ENCODE measurements at regions not wholly inside any gene's neighbourhood (a gene's known extent, or its start where the extent isn't known, plus 50 kb on each side); places are given as distances from the start of the nearest gene placed in this dataset.

- CTCF ChIA-PET: no interaction called here
- Mint-ChIP-seq H3K4me1 (no peaks in the 10 kb centered on the region), H3K9me3 (ENCODE audit: low read depth) (no peaks in the 10 kb centered on the region), H3K27ac (no peak overlapping the region), H3K4me3 (no peak overlapping the region), H3K36me3 (ENCODE audit: low read depth) (no peaks in the 10 kb centered on the region), H3K27me3 (no peaks in the 10 kb centered on the region)
- POLR2A ChIA-PET: no interaction called here
- intact Hi-C loops (cut with DNase I, micrococcal nuclease): no loop called here
- ATAC-seq (no peak), DNase-seq (no peak)
Observed at GRCh38 chr6:163916315-163917081, 502.0 kb downstream of the QKI start.

DNA sequence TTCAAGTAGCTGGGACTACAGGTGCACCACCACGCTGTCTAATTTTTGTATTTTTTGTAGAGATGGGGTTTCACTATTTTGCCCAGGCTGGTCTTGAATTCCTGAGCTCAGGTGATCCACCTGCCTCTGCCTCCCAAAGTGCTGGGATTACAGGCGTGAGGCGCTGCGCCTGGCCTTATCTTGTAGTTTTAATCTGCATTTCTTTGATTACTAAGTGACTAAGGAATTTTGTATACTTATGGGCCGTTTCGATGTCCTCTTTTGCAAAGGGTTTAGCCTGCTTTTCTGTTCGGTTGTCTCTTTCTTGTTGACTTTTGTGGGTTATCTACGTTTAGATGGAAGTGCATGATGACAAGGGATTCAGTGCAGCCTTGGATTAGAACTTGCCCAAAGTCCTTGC lies 500.6 kb downstream of the QKI start:
- H3K36me3 Mint-ChIP-seq (ENCODE audit: low read depth): no peaks in the 10 kb centered on the region
- POLR2A ChIA-PET: no interaction called here
- CTCF ChIA-PET: no interaction called here
- H3K27me3 Mint-ChIP-seq: peaks cover 5% of the 10 kb centered on the region
- H3K27ac Mint-ChIP-seq: no peak overlapping the region
- no peaks in the 10 kb centered on the region for H3K9me3 Mint-ChIP-seq (ENCODE audit: low read depth)
- intact Hi-C loops (cut with DNase I, micrococcal nuclease): no loop called here
- ATAC-seq (no peak), DNase-seq (no peak)
- no peak overlapping the region for H3K4me3 Mint-ChIP-seq
- no peaks in the 10 kb centered on the region for H3K4me1 Mint-ChIP-seq

DNA sequence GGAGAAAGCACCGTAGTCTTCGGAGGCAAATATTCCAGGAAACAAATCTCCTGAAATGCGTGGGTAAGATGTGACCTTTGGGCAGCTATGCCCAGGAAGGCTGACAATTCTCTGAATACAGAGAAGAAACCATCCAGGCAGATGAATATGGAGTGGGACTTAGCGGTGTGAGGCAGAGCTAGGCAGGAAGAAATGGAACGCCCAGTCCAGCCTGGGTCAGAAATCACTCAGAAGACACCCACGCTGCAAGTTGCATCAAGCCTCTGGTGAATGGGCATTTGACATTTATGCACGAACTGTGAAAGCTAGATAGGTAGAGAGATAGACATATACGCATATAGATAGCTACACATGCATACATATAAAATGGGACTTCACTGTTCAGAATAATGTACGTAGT lies 498.5 kb downstream of the QKI start:
- H3K27ac Mint-ChIP-seq: no peak overlapping the region
- H3K4me3 Mint-ChIP-seq: no peak overlapping the region
- no peaks in the 10 kb centered on the region for H3K9me3 Mint-ChIP-seq (ENCODE audit: low read depth)
- no peak for DNase-seq
- no peak for ATAC-seq
- H3K36me3 Mint-ChIP-seq (ENCODE audit: low read depth): no peaks in the 10 kb centered on the region
- no peaks in the 10 kb centered on the region for H3K4me1 Mint-ChIP-seq
- peaks cover 9% of the 10 kb centered on the region for H3K27me3 Mint-ChIP-seq
- CTCF ChIA-PET: no interaction called here
- POLR2A ChIA-PET: no interaction called here
- intact Hi-C loops (cut with DNase I, micrococcal nuclease): no loop called here

GRCh38 chr6:163906006-163906710 lies 491.6 kb downstream of the QKI start:
- Mint-ChIP-seq H3K27me3 (peaks cover 14% of the 10 kb centered on the region), H3K9me3 (ENCODE audit: low read depth) (no peaks in the 10 kb centered on the region), H3K4me3 (no peak overlapping the region), H3K36me3 (ENCODE audit: low read depth) (no peaks in the 10 kb centered on the region), H3K27ac (no peak overlapping the region), H3K4me1 (no peaks in the 10 kb centered on the region)
- no peak for ATAC-seq
- CTCF ChIA-PET: no interaction called here
- intact Hi-C loops (cut with DNase I, micrococcal nuclease): no loop called here
- no peak for DNase-seq
- POLR2A ChIA-PET: no interaction called here

GRCh38 chr6:163904186-163904585 lies 489.7 kb downstream of the QKI start:
- no peaks in the 10 kb centered on the region for H3K9me3 Mint-ChIP-seq (ENCODE audit: low read depth)
- H3K4me1 Mint-ChIP-seq: no peaks in the 10 kb centered on the region
- no peak overlapping the region for H3K4me3 Mint-ChIP-seq
- no peak overlapping the region for H3K27ac Mint-ChIP-seq
- peaks cover 8% of the 10 kb centered on the region for H3K27me3 Mint-ChIP-seq
- ATAC-seq (no peak), DNase-seq (no peak)
- intact Hi-C loops (cut with DNase I, micrococcal nuclease): no loop called here
- ChIA-PET CTCF (no interaction called here), POLR2A (no interaction called here)
- H3K36me3 Mint-ChIP-seq (ENCODE audit: low read depth): no peaks in the 10 kb centered on the region

DNA sequence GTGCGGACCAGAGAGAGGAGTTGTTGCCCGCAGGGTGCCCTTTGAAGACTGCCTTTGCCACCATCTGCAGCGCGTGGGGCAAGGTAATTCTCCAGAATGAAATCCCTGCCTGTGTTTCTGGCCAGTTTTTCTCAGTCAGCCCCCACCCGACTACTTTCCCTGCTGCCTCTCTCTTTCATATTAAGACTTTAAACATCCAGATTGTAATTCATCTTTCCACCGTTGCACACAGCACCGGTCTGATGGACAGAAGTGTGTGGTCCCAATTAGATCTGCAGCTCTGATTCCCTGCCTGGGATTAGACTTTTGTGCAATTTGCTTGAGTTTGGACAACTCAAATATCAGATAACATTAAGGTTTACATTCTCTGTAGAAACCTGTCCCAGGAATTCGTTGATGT lies 489.0 kb downstream of the QKI start:
- intact Hi-C loops (cut with DNase I, micrococcal nuclease): no loop called here
- peaks cover 8% of the 10 kb centered on the region for H3K27me3 Mint-ChIP-seq
- DNase-seq (no peak), ATAC-seq (no peak)
- no peaks in the 10 kb centered on the region for H3K9me3 Mint-ChIP-seq (ENCODE audit: low read depth)
- ChIA-PET CTCF (no interaction called here), POLR2A (no interaction called here)
- no peaks in the 10 kb centered on the region for H3K4me1 Mint-ChIP-seq
- no peak overlapping the region for H3K4me3 Mint-ChIP-seq
- H3K36me3 Mint-ChIP-seq (ENCODE audit: low read depth): no peaks in the 10 kb centered on the region
- H3K27ac Mint-ChIP-seq: no peak overlapping the region

DNA sequence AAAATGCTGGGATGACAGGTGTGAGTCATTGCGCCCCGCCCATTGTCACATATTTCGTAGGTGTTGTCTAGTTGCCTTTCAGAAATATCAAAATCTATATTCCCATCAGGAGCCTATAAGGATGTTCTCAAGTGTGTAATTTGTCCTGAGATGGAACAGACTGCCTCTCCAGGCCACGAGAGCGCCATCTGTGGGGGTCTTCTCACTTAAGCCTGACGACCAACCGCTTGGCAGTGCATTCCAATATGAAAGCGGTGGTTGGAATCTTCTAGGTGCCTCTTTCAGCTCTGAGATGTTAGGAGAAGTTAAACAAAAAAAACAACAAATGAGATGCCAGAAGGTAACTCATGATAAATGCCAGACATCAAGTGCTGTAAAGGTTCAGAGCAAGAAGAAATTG lies 488.5 kb downstream of the QKI start:
- Mint-ChIP-seq H3K4me3 (no peak overlapping the region), H3K27me3 (peaks cover 4% of the 10 kb centered on the region), H3K27ac (no peak overlapping the region), H3K4me1 (no peaks in the 10 kb centered on the region), H3K36me3 (ENCODE audit: low read depth) (no peaks in the 10 kb centered on the region), H3K9me3 (ENCODE audit: low read depth) (no peaks in the 10 kb centered on the region)
- ATAC-seq (no peak), DNase-seq (no peak)
- ChIA-PET POLR2A (no interaction called here), CTCF (no interaction called here)
- intact Hi-C loops (cut with DNase I, micrococcal nuclease): no loop called here

DNA sequence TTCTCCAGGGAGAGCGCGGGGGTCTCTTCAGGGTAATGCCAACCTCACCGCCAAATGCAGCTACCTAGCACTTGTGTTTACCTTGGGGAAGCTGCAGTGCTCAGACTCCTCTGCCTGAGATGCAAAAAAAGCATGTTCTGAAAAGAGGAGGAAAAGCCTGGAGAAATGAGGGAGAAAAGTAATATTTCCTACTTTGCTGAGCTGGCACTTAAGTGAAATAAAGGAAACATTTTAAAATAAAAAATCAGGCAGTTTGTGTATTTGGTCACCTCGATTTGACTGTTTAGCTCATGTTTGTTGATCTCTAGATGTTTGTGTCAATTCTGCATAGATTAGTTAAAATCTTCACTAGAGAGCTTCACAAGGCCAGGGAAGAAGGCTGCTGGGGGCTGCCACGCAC lies 487.2 kb downstream of the QKI start:
- DNase-seq (no peak), ATAC-seq (no peak)
- Mint-ChIP-seq H3K27me3 (no peaks in the 10 kb centered on the region), H3K27ac (no peak overlapping the region), H3K9me3 (ENCODE audit: low read depth) (no peaks in the 10 kb centered on the region), H3K4me3 (no peak overlapping the region), H3K36me3 (ENCODE audit: low read depth) (no peaks in the 10 kb centered on the region), H3K4me1 (no peaks in the 10 kb centered on the region)
- CTCF ChIA-PET: no interaction called here
- POLR2A ChIA-PET: no interaction called here
- intact Hi-C loops (cut with DNase I, micrococcal nuclease): no loop called here

DNA sequence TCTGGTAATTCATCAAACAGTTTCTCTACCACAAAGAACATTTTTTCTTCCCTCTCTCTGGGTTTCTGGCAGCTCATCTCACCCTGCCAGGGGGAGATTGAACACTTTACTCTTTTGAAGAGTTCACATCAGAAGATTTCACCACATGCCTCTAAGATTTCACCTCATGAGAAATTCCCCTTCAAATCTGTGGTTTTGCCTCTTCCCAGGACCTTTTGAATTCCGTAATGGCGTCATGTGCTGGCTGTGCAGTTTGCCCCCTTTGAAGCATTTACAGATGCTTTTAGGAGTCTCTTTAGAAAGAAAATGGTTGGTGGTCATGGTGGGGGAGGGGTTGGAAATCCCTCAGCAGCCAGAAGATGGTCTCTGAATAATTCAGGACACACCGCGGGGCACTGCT lies 486.1 kb downstream of the QKI start:
- ChIA-PET CTCF (no interaction called here), POLR2A (no interaction called here)
- Mint-ChIP-seq H3K36me3 (ENCODE audit: low read depth) (no peaks in the 10 kb centered on the region), H3K9me3 (ENCODE audit: low read depth) (no peaks in the 10 kb centered on the region), H3K4me3 (no peak overlapping the region), H3K4me1 (no peaks in the 10 kb centered on the region), H3K27me3 (no peaks in the 10 kb centered on the region), H3K27ac (no peak overlapping the region)
- ATAC-seq: no peak
- intact Hi-C loops (cut with DNase I, micrococcal nuclease): no loop called here
- no peak for DNase-seq

DNA sequence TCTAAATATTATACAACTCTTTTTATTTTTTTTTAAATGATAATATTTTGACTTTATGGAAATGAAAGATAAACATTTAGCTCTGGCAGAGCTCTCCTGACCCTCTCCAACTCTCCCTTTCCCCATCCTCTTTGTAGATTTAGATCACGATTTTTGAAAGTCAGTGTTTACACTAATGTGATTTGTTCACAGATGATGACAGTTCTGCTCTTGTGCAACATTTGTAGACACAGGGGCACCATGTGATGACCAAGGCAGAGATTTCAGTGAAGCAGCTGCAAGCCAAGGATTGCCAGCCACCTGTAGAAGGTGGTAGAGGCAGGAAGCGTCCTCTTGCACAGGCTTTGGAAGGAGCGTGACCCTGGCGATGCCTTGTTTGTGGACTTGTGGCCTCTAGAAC lies 483.2 kb downstream of the QKI start:
- ATAC-seq: no peak
- POLR2A ChIA-PET: no interaction called here
- CTCF ChIA-PET: no interaction called here
- DNase-seq: no peak
- Mint-ChIP-seq H3K36me3 (ENCODE audit: low read depth) (no peaks in the 10 kb centered on the region), H3K27me3 (peaks cover 1% of the 10 kb centered on the region), H3K4me3 (no peak overlapping the region), H3K27ac (no peak overlapping the region), H3K4me1 (no peaks in the 10 kb centered on the region), H3K9me3 (ENCODE audit: low read depth) (no peaks in the 10 kb centered on the region)
- intact Hi-C loops (cut with DNase I, micrococcal nuclease): no loop called here

GRCh38 chr6:163897030-163897429 lies 482.5 kb downstream of the QKI start:
- H3K4me3 Mint-ChIP-seq: no peak overlapping the region

DNA sequence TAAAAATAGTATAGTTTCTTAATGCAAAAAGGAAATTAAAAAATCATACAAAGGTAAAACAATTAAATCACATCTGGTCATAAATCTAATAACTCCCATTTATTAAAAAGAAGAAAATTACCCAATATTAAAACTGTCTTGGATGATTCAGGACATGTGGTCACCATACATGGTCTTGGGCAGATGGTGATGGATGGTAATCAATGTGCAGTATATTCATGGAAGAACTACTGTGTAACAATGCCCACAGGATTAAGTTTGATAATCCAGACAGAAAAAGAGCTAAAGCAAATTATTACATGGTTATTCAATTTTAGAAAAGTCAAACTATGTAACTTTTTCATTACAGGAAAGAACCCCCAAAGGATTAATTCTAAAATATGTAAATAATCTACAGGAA lies 480.6 kb downstream of the QKI start:
- intact Hi-C loops (cut with DNase I, micrococcal nuclease): no loop called here
- ATAC-seq (no peak), DNase-seq (no peak)
- ChIA-PET CTCF (no interaction called here), POLR2A (no interaction called here)
- H3K4me1 Mint-ChIP-seq: no peaks in the 10 kb centered on the region
- no peak overlapping the region for H3K27ac Mint-ChIP-seq
- peaks cover 1% of the 10 kb centered on the region for H3K27me3 Mint-ChIP-seq
- no peaks in the 10 kb centered on the region for H3K36me3 Mint-ChIP-seq (ENCODE audit: low read depth)
- no peaks in the 10 kb centered on the region for H3K9me3 Mint-ChIP-seq (ENCODE audit: low read depth)
- H3K4me3 Mint-ChIP-seq: no peak overlapping the region

More at GRCh38 chr6:163897030-163897429, 482.5 kb downstream of the QKI start:
- no peak for DNase-seq
- no peaks in the 10 kb centered on the region for H3K4me1 Mint-ChIP-seq
- H3K27me3 Mint-ChIP-seq: peaks cover 1% of the 10 kb centered on the region
- no peaks in the 10 kb centered on the region for H3K36me3 Mint-ChIP-seq (ENCODE audit: low read depth)
- intact Hi-C loops (cut with DNase I, micrococcal nuclease): no loop called here
- ChIA-PET CTCF (no interaction called here), POLR2A (no interaction called here)
- no peak overlapping the region for H3K27ac Mint-ChIP-seq
- H3K9me3 Mint-ChIP-seq (ENCODE audit: low read depth): no peaks in the 10 kb centered on the region
- no peak for ATAC-seq

All from activated CD4-positive, alpha-beta T cell treated with anti-CD3 and anti-CD28 coated beads for 36 hours (primary cell).